OCI-LY7 (cell line): ENCODE measurements at regions not wholly inside any gene's neighbourhood (a gene's known extent, or its start where the extent isn't known, plus 50 kb on each side); places are given as distances from the start of the nearest gene placed in this dataset.

Experiments
- BruUV-seq: library from RNA; stranded (reverse); fragments of 400-500 nt; replicated peaks from 2 replicates; lab custom pipeline; 2021; lab: Mats Ljungman, UMichigan
- CTCF ChIA-PET: fragments of 300-600 bp; sonication (Branson Sonifier 250); formaldehyde crosslinking; loops from one replicate; lab custom pipeline; 2022; ENCODE audit warnings: antibody characterized with exemption; ENCODE audit not compliant: unreplicated experiment; lab: Charles Lee
- POLR2A ChIA-PET: fragments of 300-600 bp; sonication (Branson Sonifier 250); formaldehyde crosslinking; loops from one replicate; lab custom pipeline; 2022; ENCODE audit warnings: antibody characterized with exemption; lab: Charles Lee
- DNase-seq: peaks from one replicate; pipeline ENCODE4 v3.0.0-alpha.2; 2015; ENCODE audit warnings: low spot score
- H2AFZ ChIP-seq: fragments of 200-600 bp; sonication (generic), shearing (Covaris generic); 2 replicates; pipeline ENCODE4 v1.6.1; 2014; ENCODE audit warnings: mild to moderate bottlenecking, antibody characterized with exemption, low read length, moderate library complexity
- H3K27ac ChIP-seq: fragments of 200-600 bp; sonication (generic); 2 replicates; pipeline ENCODE4 v1.5.1; 2014; ENCODE audit warnings: mixed run types, low read depth, mild to moderate bottlenecking, moderate library complexity, low read length, inconsistent platforms; ENCODE audit not compliant: poor library complexity, severe bottlenecking
- H3K36me3 ChIP-seq: fragments of 200-600 bp; sonication (generic); 2 replicates; pipeline ENCODE4 v1.6.1; 2014; ENCODE audit warnings: mild to moderate bottlenecking, antibody characterized with exemption, low read length, moderate library complexity, mixed read lengths; ENCODE audit not compliant: insufficient read depth
- H3K4me1 ChIP-seq: fragments of 200-600 bp; sonication (generic); 2 replicates; pipeline ENCODE4 v1.5.1; 2014; ENCODE audit warnings: mild to moderate bottlenecking, low read length; ENCODE audit not compliant: insufficient read depth, poor library complexity, severe bottlenecking
- H3K4me2 ChIP-seq: fragments of 200-600 bp; sonication (generic); 2 replicates; pipeline ENCODE4 v1.6.1; 2014; ENCODE audit warnings: mild to moderate bottlenecking, low read length
- H3K4me3 ChIP-seq: fragments of 200-600 bp; sonication (generic); 2 replicates; pipeline ENCODE4 v1.5.1; 2014; ENCODE audit warnings: mild to moderate bottlenecking, low read depth, low read length; ENCODE audit not compliant: poor library complexity, severe bottlenecking
- H3K79me2 ChIP-seq: fragments of 200-600 bp; sonication (generic); 2 replicates; pipeline ENCODE4 v1.6.1; 2016; ENCODE audit warnings: low read depth, mild to moderate bottlenecking, low read length, moderate library complexity, mixed read lengths; ENCODE audit not compliant: insufficient read depth
- H3K9me2 ChIP-seq: fragments of 200-600 bp; sonication (generic); 2 replicates; pipeline ENCODE4 v1.6.1; 2016; ENCODE audit warnings: mild to moderate bottlenecking, low read length, mixed read lengths; ENCODE audit not compliant: insufficient read depth
- H3K9me3 ChIP-seq: fragments of 200-600 bp; sonication (generic); 2 replicates; pipeline ENCODE4 v1.6.1; 2014; ENCODE audit warnings: mild to moderate bottlenecking, mixed run types, low read length, mixed read lengths
- H4K20me1 ChIP-seq: fragments of 200-600 bp; sonication (generic); 2 replicates; pipeline ENCODE4 v1.6.1; 2014; ENCODE audit warnings: mild to moderate bottlenecking, antibody characterized with exemption, low read length, moderate library complexity, mixed read lengths; ENCODE audit not compliant: insufficient read depth
- EZH2phosphoT487 ChIP-seq: fragments of 200-600 bp; sonication (generic); IDR thresholded peaks from 2 replicates; pipeline ENCODE4 v1.6.1; 2018; ENCODE audit warnings: low read depth, borderline replicate concordance, mild to moderate bottlenecking, mixed run types, antibody characterized with exemption, low read length, moderate library complexity, mixed read lengths
- intact Hi-C: fragments of 100-400 bp; cut with micrococcal nuclease; formaldehyde crosslinking; loops from one replicate; pipeline ENCODE4 v1.10.0; 2022; ENCODE audit not compliant: unreplicated experiment
- TF ChIP-seq, protein P1 (sequence below): fragments of 200-600 bp; sonication (generic); conservative IDR thresholded peaks from 2 replicates; pipeline ENCODE4 v1.5.1; 2014; ENCODE audit warnings: mild to moderate bottlenecking, antibody characterized with exemption, low read length, moderate library complexity, mixed read lengths

DNA sequence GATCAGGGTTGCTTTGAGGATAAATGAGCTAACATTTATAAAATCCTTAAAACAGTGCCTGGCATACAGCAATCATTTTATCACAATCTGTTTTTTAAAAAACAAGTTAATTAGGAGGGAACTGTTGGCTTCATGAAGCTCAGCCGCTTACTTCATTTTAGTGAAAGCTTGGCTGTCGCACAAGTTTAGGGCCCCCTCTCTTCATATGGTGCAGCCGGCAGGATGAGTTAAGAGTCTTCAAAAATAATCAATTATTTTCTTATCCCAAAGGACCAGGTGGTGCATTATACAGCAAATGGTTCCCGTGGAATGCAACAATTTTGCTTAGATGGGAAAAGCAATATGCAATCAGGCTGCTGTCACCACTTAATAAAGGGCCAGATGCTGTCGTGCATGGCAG is 57.4 kb upstream of the PROKR2 start:
- ChIA-PET CTCF (interaction anchor here (0.6 kb wide), 1 partner anchor 75 kb away, joined by 9 read pairs; no protein-coding TSS in a partner anchor), POLR2A (interaction anchor here (0.6 to 0.8 kb wide), 2 partner anchors 16 to 1856 kb away, joined by 3 to 5 read pairs; no protein-coding TSS in a partner anchor)
- Histone ChIP-seq H3K36me3 (no peaks in the 10 kb centered on the region), H3K27ac (no peak overlapping the region), H3K4me2 (no peak overlapping the region), H3K79me2 (no peaks in the 10 kb centered on the region), H3K9me2 (no peaks in the 10 kb centered on the region), H4K20me1 (no peaks in the 10 kb centered on the region), H3K9me3 (no peaks in the 10 kb centered on the region), H3K4me1 (no peaks in the 10 kb centered on the region), H3K4me3 (no peak overlapping the region), H2AFZ (no peak overlapping the region)
- BruUV-seq: no TSS peak
- TF ChIP-seq EZH2phosphoT487: no peak
- TF ChIP-seq, protein P1, sequence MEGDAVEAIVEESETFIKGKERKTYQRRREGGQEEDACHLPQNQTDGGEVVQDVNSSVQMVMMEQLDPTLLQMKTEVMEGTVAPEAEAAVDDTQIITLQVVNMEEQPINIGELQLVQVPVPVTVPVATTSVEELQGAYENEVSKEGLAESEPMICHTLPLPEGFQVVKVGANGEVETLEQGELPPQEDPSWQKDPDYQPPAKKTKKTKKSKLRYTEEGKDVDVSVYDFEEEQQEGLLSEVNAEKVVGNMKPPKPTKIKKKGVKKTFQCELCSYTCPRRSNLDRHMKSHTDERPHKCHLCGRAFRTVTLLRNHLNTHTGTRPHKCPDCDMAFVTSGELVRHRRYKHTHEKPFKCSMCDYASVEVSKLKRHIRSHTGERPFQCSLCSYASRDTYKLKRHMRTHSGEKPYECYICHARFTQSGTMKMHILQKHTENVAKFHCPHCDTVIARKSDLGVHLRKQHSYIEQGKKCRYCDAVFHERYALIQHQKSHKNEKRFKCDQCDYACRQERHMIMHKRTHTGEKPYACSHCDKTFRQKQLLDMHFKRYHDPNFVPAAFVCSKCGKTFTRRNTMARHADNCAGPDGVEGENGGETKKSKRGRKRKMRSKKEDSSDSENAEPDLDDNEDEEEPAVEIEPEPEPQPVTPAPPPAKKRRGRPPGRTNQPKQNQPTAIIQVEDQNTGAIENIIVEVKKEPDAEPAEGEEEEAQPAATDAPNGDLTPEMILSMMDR: no peak
- DNase-seq: no peak
- intact Hi-C loops: no loop called here

DNA sequence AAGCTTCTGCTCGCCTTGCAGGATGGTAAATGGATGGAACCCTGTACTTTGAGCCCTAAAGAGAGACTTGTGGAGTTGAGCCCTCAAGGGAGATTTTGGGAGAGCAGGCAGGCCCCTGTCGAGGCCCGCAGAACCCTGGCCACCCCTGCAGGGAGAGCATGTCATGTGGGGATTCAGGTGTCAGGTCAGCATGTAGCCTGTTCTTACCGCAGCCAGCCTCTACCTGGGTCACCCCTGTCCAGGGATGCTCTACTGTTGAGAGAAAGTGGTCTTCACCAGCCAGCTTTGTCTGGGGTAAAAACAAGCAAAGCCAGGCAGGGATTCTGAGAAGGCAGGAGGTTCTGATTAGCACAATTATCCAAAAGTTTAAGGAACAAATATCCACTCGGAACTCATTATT is 55.6 kb upstream of the PROKR2 start:
- Histone ChIP-seq H3K79me2 (no peaks in the 10 kb centered on the region), H3K9me3 (no peaks in the 10 kb centered on the region), H3K27ac (no peak overlapping the region), H3K36me3 (no peaks in the 10 kb centered on the region), H4K20me1 (no peaks in the 10 kb centered on the region), H3K4me2 (no peak overlapping the region), H3K9me2 (no peaks in the 10 kb centered on the region), H2AFZ (no peak overlapping the region), H3K4me1 (no peaks in the 10 kb centered on the region), H3K4me3 (no peak overlapping the region)
- DNase-seq: no peak
- no TSS peak for BruUV-seq
- ChIA-PET CTCF (no interaction called here), POLR2A (no interaction called here)
- intact Hi-C loops: no loop called here
- no peak for TF ChIP-seq EZH2phosphoT487
- TF ChIP-seq, protein P1: no peak

DNA sequence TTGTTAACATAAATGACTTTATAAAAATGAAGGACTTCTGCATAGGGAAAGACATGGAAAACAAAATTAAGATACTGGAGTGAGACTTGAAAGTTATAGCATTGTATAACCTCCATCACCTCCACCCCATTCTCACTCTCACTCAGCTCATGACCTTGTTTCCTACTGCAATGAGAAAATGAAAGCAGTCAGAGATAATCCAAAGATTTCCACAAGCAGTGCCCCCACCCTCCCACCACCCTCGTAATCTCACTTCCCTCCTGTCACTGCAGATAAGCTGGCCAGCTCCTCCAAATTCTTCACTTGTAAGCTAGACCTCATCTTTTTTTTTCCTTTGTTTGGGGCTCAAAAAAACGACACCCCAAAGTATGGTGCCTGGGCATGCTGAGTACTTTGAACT is 52.9 kb upstream of the PROKR2 start:
- H3K4me1 ChIP-seq: no peaks in the 10 kb centered on the region
- ChIA-PET CTCF (interaction anchor here (0.6 kb wide), 1 partner anchor 190 kb away, joined by 3 read pairs; no protein-coding TSS in a partner anchor), POLR2A (interaction anchor here (0.6 kb wide), 1 partner anchor 58 kb away, joined by 3 read pairs; no protein-coding TSS in a partner anchor)
- H3K9me2 ChIP-seq: no peaks in the 10 kb centered on the region
- intact Hi-C loops: no loop called here
- BruUV-seq: no TSS peak
- H3K4me3 ChIP-seq: no peak overlapping the region
- no peak overlapping the region for H3K27ac ChIP-seq
- no peaks in the 10 kb centered on the region for H3K79me2 ChIP-seq
- no peak overlapping the region for H3K4me2 ChIP-seq
- TF ChIP-seq, protein P1: no peak
- TF ChIP-seq EZH2phosphoT487: no peak
- H4K20me1 ChIP-seq: no peaks in the 10 kb centered on the region
- no peak overlapping the region for H2AFZ ChIP-seq
- DNase-seq: no peak
- no peaks in the 10 kb centered on the region for H3K36me3 ChIP-seq
- H3K9me3 ChIP-seq: peaks cover 4% of the 10 kb centered on the region; the same call in 1 of the 2 replicates
